IMR-90 (cell line): ENCODE measurements at regions not wholly inside any gene's neighbourhood (a gene's known extent, or its start where the extent isn't known, plus 50 kb on each side); places are given as distances from the start of the nearest gene placed in this dataset.

Experiments
- ATAC-seq: fragments of 200-7000 bp; cut with Tn5 transposase; 2 replicates; pipeline ENCODE4 v1.9.1; 2020; ENCODE audit warnings: low read depth, mild to moderate bottlenecking, moderate library complexity
- BruUV-seq: library from RNA; stranded (reverse); fragments of 400-500 nt; replicated peaks from 2 replicates; lab custom pipeline; 2021; lab: Mats Ljungman, UMichigan
- CTCF ChIA-PET: fragments of 300-600 bp; formaldehyde crosslinking; extraction: SDS; loops from one replicate; lab custom pipeline; 2021; ENCODE audit warnings: antibody characterized with exemption; lab: Yijun Ruan, JAX
- POLR2A ChIA-PET: fragments of 300-600 bp; sonication (Branson Sonifier 250); formaldehyde crosslinking; loops from one replicate; lab custom pipeline; 2022; ENCODE audit warnings: antibody characterized with exemption; ENCODE audit not compliant: unreplicated experiment; lab: Charles Lee
- DNase-seq: peaks from one replicate; pipeline ENCODE4 v3.0.0; 2013
- H2AFZ ChIP-seq: replicated peaks from 2 replicates; pipeline ENCODE3; 2013; ENCODE audit warnings: low read length, mild to moderate bottlenecking; ENCODE audit not compliant: poor library complexity
- H2AK5ac ChIP-seq: 2 replicates; pipeline ENCODE4 v1.6.1; 2013; ENCODE audit warnings: low read depth, low read length, inconsistent platforms
- H2AK9ac ChIP-seq: replicated peaks from 2 replicates; pipeline ENCODE3; 2013; ENCODE audit warnings: mild to moderate bottlenecking, low read depth, low read length, moderate library complexity; ENCODE audit not compliant: poor library complexity
- H2BK120ac ChIP-seq: 2 replicates; pipeline ENCODE4 v1.6.1; 2013; ENCODE audit warnings: low read depth, low read length, inconsistent platforms
- H2BK15ac ChIP-seq: 3 replicates; pipeline ENCODE4 v1.6.1; 2013; ENCODE audit warnings: low read depth, low read length, inconsistent platforms
- H2BK20ac ChIP-seq: 2 replicates; pipeline ENCODE4 v1.6.1; 2013; ENCODE audit warnings: low read depth, mild to moderate bottlenecking, inconsistent platforms, low read length, moderate library complexity
- H2BK5ac ChIP-seq: 2 replicates; pipeline ENCODE4 v1.6.1; 2013; ENCODE audit warnings: mild to moderate bottlenecking, low read depth, low read length, inconsistent platforms; ENCODE audit not compliant: poor library complexity, severe bottlenecking
- H3K14ac ChIP-seq: replicated peaks from 2 replicates; pipeline ENCODE4 v1.6.1; 2013; ENCODE audit warnings: low read depth, low read length, inconsistent platforms
- H3K18ac ChIP-seq: 2 replicates; pipeline ENCODE4 v1.6.1; 2013; ENCODE audit warnings: low read depth, low read length, control low read depth
- H3K23ac ChIP-seq: 2 replicates; pipeline ENCODE4 v1.6.1; 2013; ENCODE audit warnings: low read depth, low read length, inconsistent platforms
- H3K27ac ChIP-seq: 2 replicates; pipeline ENCODE4 v1.5.1; 2013; ENCODE audit warnings: mild to moderate bottlenecking, control low read depth, low read length; ENCODE audit not compliant: insufficient read depth
- H3K27me3 ChIP-seq: 2 replicates; pipeline ENCODE4 v1.6.1; 2013; ENCODE audit warnings: low read length; ENCODE audit not compliant: control insufficient read depth, insufficient read depth
- H3K36me3 ChIP-seq: 2 replicates; pipeline ENCODE4 v1.6.1; 2013; ENCODE audit warnings: low read length, mixed read lengths; ENCODE audit not compliant: control insufficient read depth, insufficient read depth
- H3K4ac ChIP-seq: 2 replicates; pipeline ENCODE4 v1.6.1; 2013; ENCODE audit warnings: low read depth, low read length, inconsistent platforms
- H3K4me1 ChIP-seq: 2 replicates; pipeline ENCODE4 v1.6.1; 2013; ENCODE audit warnings: low read length, mixed read lengths; ENCODE audit not compliant: control insufficient read depth, insufficient read depth
- H3K4me2 ChIP-seq: 2 replicates; pipeline ENCODE4 v1.6.1; 2013; ENCODE audit warnings: low read depth, mild to moderate bottlenecking, control low read depth, low read length, moderate library complexity
- H3K4me3 ChIP-seq: 2 replicates; pipeline ENCODE4 v1.5.1; 2013; ENCODE audit warnings: low read depth, mild to moderate bottlenecking, control low read depth, low read length, moderate library complexity; ENCODE audit not compliant: insufficient read depth
- H3K56ac ChIP-seq: 2 replicates; pipeline ENCODE4 v1.6.1; 2013; ENCODE audit warnings: low read length, inconsistent platforms; ENCODE audit not compliant: insufficient read depth; ENCODE audit errors: extremely low read depth
- H3K79me1 ChIP-seq, 2 experiments: 2 replicates each; pipeline ENCODE4 v1.6.1; 2013; ENCODE audit warnings: low read length in 2 of 2, inconsistent platforms in 1 of 2, low read depth in 1 of 2
- H3K9ac ChIP-seq: 2 replicates; pipeline ENCODE4 v1.6.1; 2013; ENCODE audit warnings: low read depth, low read length, control low read depth
- H3K9me1 ChIP-seq: 2 replicates; pipeline ENCODE4 v1.6.1; 2013; ENCODE audit warnings: low read length, inconsistent platforms; ENCODE audit not compliant: insufficient read depth
- H3K9me3 ChIP-seq: 2 replicates; pipeline ENCODE4 v1.6.1; 2013; ENCODE audit warnings: low read length; ENCODE audit not compliant: control insufficient read depth, insufficient read depth
- H4K20me1 ChIP-seq: 2 replicates; pipeline ENCODE4 v1.6.1; 2013; ENCODE audit warnings: low read length, inconsistent platforms; ENCODE audit not compliant: insufficient read depth
- H4K5ac ChIP-seq: 2 replicates; pipeline ENCODE4 v1.6.1; 2013; ENCODE audit warnings: mild to moderate bottlenecking, low read depth, low read length, control low read depth
- H4K8ac ChIP-seq, 2 experiments: 2 replicates each; pipeline ENCODE4 v1.6.1; 2013; ENCODE audit warnings: low read depth in 2 of 2, low read length in 2 of 2, control low read depth in 1 of 2, inconsistent platforms in 1 of 2
- H4K91ac ChIP-seq: 2 replicates; pipeline ENCODE4 v1.6.1; 2013; ENCODE audit warnings: low read depth, low read length, inconsistent platforms; ENCODE audit not compliant: insufficient read depth
- BHLHE40 ChIP-seq: fragments of 150-350 bp; IDR thresholded peaks from 2 replicates; pipeline ENCODE4 v1.6.1; 2016; ENCODE audit warnings: mild to moderate bottlenecking, low read depth, low read length
- CEBPB ChIP-seq: IDR thresholded peaks from 2 replicates; pipeline ENCODE4 v1.6.1; 2012; ENCODE audit warnings: low read depth, low read length, improper control_type of control experiment
- CHD1 ChIP-seq: IDR thresholded peaks from 2 replicates; pipeline ENCODE4 v1.6.1; 2012; ENCODE audit warnings: low read depth, low read length, improper control_type of control experiment
- ELK1 ChIP-seq: fragments of 150-350 bp; IDR thresholded peaks from 2 replicates; pipeline ENCODE4 v1.6.1; 2016; ENCODE audit warnings: low read depth, mild to moderate bottlenecking, low read length, moderate library complexity, borderline replicate concordance
- FOS ChIP-seq: fragments of 150-350 bp; IDR thresholded peaks from 2 replicates; pipeline ENCODE4 v1.6.1; 2016; ENCODE audit warnings: low read depth, low read length
- MAFK ChIP-seq: IDR thresholded peaks from 2 replicates; pipeline ENCODE4 v1.6.1; 2012; ENCODE audit warnings: low read depth, low read length, improper control_type of control experiment
- MAZ ChIP-seq: IDR thresholded peaks from 2 replicates; pipeline ENCODE4 v1.6.1; 2012; ENCODE audit warnings: low read depth, mild to moderate bottlenecking, low read length, improper control_type of control experiment, moderate library complexity, borderline replicate concordance
- MXI1 ChIP-seq: IDR thresholded peaks from 2 replicates; pipeline ENCODE4 v1.6.1; 2012; ENCODE audit warnings: low read depth, mild to moderate bottlenecking, low read length, moderate library complexity, borderline replicate concordance
- NFE2L2 ChIP-seq: fragments of 150-350 bp; IDR thresholded peaks from 2 replicates; pipeline ENCODE4 v1.6.1; 2016; ENCODE audit warnings: low read depth, mild to moderate bottlenecking, low read length
- POLR2A ChIP-seq: IDR thresholded peaks from 2 replicates; pipeline ENCODE4 v1.6.1; 2012; ENCODE audit warnings: mild to moderate bottlenecking, low read depth, low read length
- RAD21 ChIP-seq: IDR thresholded peaks from 2 replicates; pipeline ENCODE4 v1.6.1; 2012; ENCODE audit warnings: low read length, improper control_type of control experiment
- RCOR1 ChIP-seq: IDR thresholded peaks from 2 replicates; pipeline ENCODE4 v1.6.1; 2012; ENCODE audit warnings: mild to moderate bottlenecking, low read length, improper control_type of control experiment; ENCODE audit not compliant: insufficient replicate concordance
- RFX5 ChIP-seq: IDR thresholded peaks from 2 replicates; pipeline ENCODE4 v1.8.0; 2012; ENCODE audit warnings: low read depth, mild to moderate bottlenecking, low read length, moderate library complexity
- SMC3 ChIP-seq: fragments of 150-350 bp; IDR thresholded peaks from 2 replicates; pipeline ENCODE4 v1.6.1; 2016; ENCODE audit warnings: low read depth, mild to moderate bottlenecking, antibody characterized with exemption, low read length, moderate library complexity
- USF2 ChIP-seq: fragments of 150-350 bp; IDR thresholded peaks from 2 replicates; pipeline ENCODE4 v1.6.1; 2017; ENCODE audit warnings: mild to moderate bottlenecking, antibody characterized with exemption, low read length, low read depth
- WGBS, 2 experiments: methylation state at CpG; one replicate each; pipeline versions ENCODE4 v1.1.5 to v1.1.7; 2013; ENCODE audit warnings: missing lambda C conversion rate in 2 of 2; ENCODE audit not compliant: insufficient read length in 1 of 2; ENCODE audit errors: extremely low coverage in 2 of 2; 5-methylcytosine and 5-hydroxymethylcytosine counted together
- dilution Hi-C: fragments of 300-500 bp; cut with HindIII; formaldehyde crosslinking; loops from one replicate; pipeline ENCODE4 v1.14.3; 2018; ENCODE audit warnings: low sequenced_read_pairs; ENCODE audit not compliant: unreplicated experiment
- in situ Hi-C: fragments of 300-500 bp; cut with MboI; formaldehyde crosslinking; loops from 3 replicates; pipeline ENCODE4 v1.14.3; 2019; ENCODE audit warnings: low sequenced_read_pairs, inconsistent platforms, mixed read lengths
- intact Hi-C: fragments of 100-400 bp; cut with micrococcal nuclease; formaldehyde crosslinking; loops from 2 replicates; pipeline ENCODE4 v1.10.0; 2022
- TF ChIP-seq, protein P1 (sequence below): conservative IDR thresholded peaks from 2 replicates; pipeline ENCODE4 v1.5.1; 2012; ENCODE audit warnings: mild to moderate bottlenecking, low read depth, low read length, improper control_type of control experiment

GRCh38 chr2:60391230-60391629 is 162.2 kb downstream of the BCL11A start:
- no peak overlapping the region for H2AFZ ChIP-seq
- dilution Hi-C loops = no loop called here

More at GRCh38 chr2:60391230-60391629, 162.2 kb downstream of the BCL11A start:
- H3K4me3 ChIP-seq = no peak overlapping the region
- DNase-seq (no peak), ATAC-seq (no peak)
- POLR2A ChIA-PET = no interaction called here
- WGBS, 2 experiments = 83% methylated on average over 1 of the region's 6 CpGs; no CpG with 5 or more reads in 1 of the 2 experiments
- BruUV-seq = no TSS peak
- no peaks in the 10 kb centered on the region for H3K79me1 ChIP-seq
- no peak overlapping the region for H3K4me2 ChIP-seq
- H3K9me3 ChIP-seq = no peaks in the 10 kb centered on the region
- H2BK5ac ChIP-seq = no peak overlapping the region
- no peak overlapping the region for H4K8ac ChIP-seq
- intact Hi-C loops (no loop called here), in situ Hi-C loops (no loop called here)
- no peak overlapping the region for H2AK9ac ChIP-seq
- H3K23ac ChIP-seq = no peak overlapping the region
- no peaks in the 10 kb centered on the region; the same call in 1 of the 2 replicates for H3K27me3 ChIP-seq
- no peak overlapping the region for H3K4ac ChIP-seq
- no peak overlapping the region for H3K9ac ChIP-seq
- H2BK120ac ChIP-seq = no peak overlapping the region
- no peak overlapping the region for H2AK5ac ChIP-seq
- no peaks in the 10 kb centered on the region for H3K9me1 ChIP-seq
- no peak overlapping the region for H2BK15ac ChIP-seq
- TF ChIP-seq MAZ (no peak), NFE2L2 (no peak), CHD1 (no peak), SMC3 (no peak), FOS (no peak), CEBPB (no peak), RFX5 (no peak), MXI1 (no peak), MAFK (no peak), USF2 (no peak), ELK1 (no peak), POLR2A (no peak), RCOR1 (no peak), BHLHE40 (no peak), RAD21 (no peak)
- TF ChIP-seq, protein P1, sequence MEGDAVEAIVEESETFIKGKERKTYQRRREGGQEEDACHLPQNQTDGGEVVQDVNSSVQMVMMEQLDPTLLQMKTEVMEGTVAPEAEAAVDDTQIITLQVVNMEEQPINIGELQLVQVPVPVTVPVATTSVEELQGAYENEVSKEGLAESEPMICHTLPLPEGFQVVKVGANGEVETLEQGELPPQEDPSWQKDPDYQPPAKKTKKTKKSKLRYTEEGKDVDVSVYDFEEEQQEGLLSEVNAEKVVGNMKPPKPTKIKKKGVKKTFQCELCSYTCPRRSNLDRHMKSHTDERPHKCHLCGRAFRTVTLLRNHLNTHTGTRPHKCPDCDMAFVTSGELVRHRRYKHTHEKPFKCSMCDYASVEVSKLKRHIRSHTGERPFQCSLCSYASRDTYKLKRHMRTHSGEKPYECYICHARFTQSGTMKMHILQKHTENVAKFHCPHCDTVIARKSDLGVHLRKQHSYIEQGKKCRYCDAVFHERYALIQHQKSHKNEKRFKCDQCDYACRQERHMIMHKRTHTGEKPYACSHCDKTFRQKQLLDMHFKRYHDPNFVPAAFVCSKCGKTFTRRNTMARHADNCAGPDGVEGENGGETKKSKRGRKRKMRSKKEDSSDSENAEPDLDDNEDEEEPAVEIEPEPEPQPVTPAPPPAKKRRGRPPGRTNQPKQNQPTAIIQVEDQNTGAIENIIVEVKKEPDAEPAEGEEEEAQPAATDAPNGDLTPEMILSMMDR = no peak
- CTCF ChIA-PET = no interaction called here
- no peak overlapping the region for H3K27ac ChIP-seq
- no peak overlapping the region for H3K14ac ChIP-seq
- no peaks in the 10 kb centered on the region for H3K36me3 ChIP-seq
- no peak overlapping the region for H2BK20ac ChIP-seq
- no peaks in the 10 kb centered on the region for H4K20me1 ChIP-seq
- no peak overlapping the region for H3K18ac ChIP-seq
- H3K56ac ChIP-seq = no peak overlapping the region
- no peaks in the 10 kb centered on the region for H3K4me1 ChIP-seq
- no peak overlapping the region for H4K91ac ChIP-seq
- H4K5ac ChIP-seq = no peak overlapping the region
